PFSK-1 (cell line): ENCODE measurements at regions not wholly inside any gene's neighbourhood (a gene's known extent, or its start where the extent isn't known, plus 50 kb on each side); places are given as distances from the start of the nearest gene placed in this dataset.

Experiments
- POLR2AphosphoS5 ChIP-seq: IDR thresholded peaks from 2 replicates; pipeline ENCODE4 v1.6.1; 2012; ENCODE audit warnings: low read depth, mild to moderate bottlenecking, control low read depth, low read length, moderate library complexity
- TAF1 ChIP-seq: IDR thresholded peaks from 2 replicates; pipeline ENCODE4 v1.6.1; 2012; ENCODE audit warnings: low read length, control low read depth, borderline replicate concordance; ENCODE audit not compliant: insufficient read depth
- TF ChIP-seq, protein P1 (sequence below), 2 experiments: IDR thresholded peaks; 2 replicates each; pipeline versions ENCODE4 v1.6.1 to v1.8.0; 2011 to 2012; ENCODE audit warnings: low read depth in 2 of 2, low read length in 2 of 2, control low read depth in 1 of 2, inconsistent platforms in 1 of 2, mild to moderate bottlenecking in 1 of 2, moderate library complexity in 1 of 2; ENCODE audit not compliant: insufficient read depth in 1 of 2

DNA sequence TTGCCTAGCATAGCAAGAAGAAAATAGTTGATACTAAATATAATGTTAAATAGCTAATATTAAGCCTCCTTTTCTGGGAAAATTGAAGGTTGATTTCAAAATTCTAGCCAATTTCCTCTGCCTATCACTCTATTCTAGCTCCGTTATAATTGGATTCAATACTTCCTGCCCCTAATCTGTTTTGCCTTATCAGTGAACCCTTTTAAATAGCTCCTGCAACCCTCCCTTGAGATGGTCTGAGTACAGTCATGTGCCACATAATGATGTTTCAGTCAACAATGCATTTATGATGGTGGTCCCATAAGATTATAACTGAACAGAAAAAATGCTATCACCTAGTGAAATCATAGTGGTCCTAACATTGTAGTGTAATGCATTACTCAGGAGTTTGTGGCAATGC lies 79.7 kb upstream of the PBX1 start:
- TF ChIP-seq TAF1 (no peak), POLR2AphosphoS5 (no peak)
- TF ChIP-seq, protein P1, sequence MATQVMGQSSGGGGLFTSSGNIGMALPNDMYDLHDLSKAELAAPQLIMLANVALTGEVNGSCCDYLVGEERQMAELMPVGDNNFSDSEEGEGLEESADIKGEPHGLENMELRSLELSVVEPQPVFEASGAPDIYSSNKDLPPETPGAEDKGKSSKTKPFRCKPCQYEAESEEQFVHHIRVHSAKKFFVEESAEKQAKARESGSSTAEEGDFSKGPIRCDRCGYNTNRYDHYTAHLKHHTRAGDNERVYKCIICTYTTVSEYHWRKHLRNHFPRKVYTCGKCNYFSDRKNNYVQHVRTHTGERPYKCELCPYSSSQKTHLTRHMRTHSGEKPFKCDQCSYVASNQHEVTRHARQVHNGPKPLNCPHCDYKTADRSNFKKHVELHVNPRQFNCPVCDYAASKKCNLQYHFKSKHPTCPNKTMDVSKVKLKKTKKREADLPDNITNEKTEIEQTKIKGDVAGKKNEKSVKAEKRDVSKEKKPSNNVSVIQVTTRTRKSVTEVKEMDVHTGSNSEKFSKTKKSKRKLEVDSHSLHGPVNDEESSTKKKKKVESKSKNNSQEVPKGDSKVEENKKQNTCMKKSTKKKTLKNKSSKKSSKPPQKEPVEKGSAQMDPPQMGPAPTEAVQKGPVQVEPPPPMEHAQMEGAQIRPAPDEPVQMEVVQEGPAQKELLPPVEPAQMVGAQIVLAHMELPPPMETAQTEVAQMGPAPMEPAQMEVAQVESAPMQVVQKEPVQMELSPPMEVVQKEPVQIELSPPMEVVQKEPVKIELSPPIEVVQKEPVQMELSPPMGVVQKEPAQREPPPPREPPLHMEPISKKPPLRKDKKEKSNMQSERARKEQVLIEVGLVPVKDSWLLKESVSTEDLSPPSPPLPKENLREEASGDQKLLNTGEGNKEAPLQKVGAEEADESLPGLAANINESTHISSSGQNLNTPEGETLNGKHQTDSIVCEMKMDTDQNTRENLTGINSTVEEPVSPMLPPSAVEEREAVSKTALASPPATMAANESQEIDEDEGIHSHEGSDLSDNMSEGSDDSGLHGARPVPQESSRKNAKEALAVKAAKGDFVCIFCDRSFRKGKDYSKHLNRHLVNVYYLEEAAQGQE (IDR thresholded peaks at IDR 0.05; ENCODE audit: insufficient read depth in 1 of 2, low read depth in 2 of 2, low read length in 2 of 2): no peak
